ENCODE measurements at regions not wholly inside any gene's neighbourhood (a gene's known extent, or its start where the extent isn't known, plus 50 kb on each side); places are given as distances from the start of the nearest gene placed in this dataset.

DNA sequence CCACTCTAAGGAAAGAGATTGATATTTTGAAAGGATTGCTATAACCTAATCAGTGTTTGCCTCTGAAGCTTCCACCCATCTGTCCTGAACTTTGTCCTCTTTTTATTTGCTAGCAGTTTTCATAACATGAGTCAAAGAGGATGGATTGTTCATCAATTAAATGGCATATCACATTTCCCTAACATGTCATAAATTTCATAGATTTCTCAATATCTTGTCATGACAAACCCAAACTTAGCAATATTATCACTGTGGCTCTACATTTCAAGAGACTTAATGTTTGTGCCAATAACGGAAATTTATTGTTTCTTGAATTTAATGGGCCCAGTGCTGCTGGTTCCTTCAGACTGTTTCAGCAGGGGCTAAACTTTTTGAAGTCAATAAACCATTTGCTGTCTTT lies 330.3 kb downstream of the CAAP1 start:
- no peak for DNase-seq (ENCODE audit: low spot score)
- no peak for ATAC-seq
- H3K27ac Mint-ChIP-seq: no peak overlapping the region
- H3K36me3 Mint-ChIP-seq: no peaks in the 10 kb centered on the region
- no peaks in the 10 kb centered on the region for H3K4me1 Mint-ChIP-seq
- TF ChIP-seq, protein P1, sequence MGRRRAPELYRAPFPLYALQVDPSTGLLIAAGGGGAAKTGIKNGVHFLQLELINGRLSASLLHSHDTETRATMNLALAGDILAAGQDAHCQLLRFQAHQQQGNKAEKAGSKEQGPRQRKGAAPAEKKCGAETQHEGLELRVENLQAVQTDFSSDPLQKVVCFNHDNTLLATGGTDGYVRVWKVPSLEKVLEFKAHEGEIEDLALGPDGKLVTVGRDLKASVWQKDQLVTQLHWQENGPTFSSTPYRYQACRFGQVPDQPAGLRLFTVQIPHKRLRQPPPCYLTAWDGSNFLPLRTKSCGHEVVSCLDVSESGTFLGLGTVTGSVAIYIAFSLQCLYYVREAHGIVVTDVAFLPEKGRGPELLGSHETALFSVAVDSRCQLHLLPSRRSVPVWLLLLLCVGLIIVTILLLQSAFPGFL (CRISPR knock-in tag; IDR thresholded peaks at IDR 0.05; ENCODE audit: borderline replicate concordance): no peak
- TF ChIP-seq GABPB1 (CRISPR knock-in tag; IDR thresholded peaks at IDR 0.05): no peak
- POLR2A ChIA-PET: no interaction called here
- CTCF ChIA-PET: interaction anchor here (1.0 kb wide), 1 partner anchor 52 kb away, joined by 3 read pairs; no protein-coding TSS in a partner anchor
- peaks cover 23% of the 10 kb centered on the region for H3K9me3 Mint-ChIP-seq
- no peak overlapping the region for H3K4me3 Mint-ChIP-seq
- H3K27me3 Mint-ChIP-seq (ENCODE audit: low read depth): no peaks in the 10 kb centered on the region

DNA sequence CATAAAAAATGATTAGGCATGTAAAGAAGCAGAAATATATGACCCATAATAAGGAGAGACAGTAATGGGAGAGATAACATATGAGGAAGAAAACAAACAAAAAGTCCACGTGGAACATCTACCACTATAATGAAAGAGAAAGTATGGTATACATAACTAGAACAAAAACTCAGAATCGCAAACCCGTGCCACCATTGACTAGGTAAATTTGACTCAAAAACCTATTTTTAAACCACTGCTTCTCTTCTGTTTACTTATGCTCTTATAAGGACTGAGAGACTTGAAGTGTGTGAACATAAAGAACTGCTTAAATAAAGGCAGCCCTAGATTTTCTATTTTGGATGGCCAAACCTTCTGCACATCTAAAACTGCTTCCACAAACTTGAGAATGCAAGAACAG lies 330.7 kb downstream of the CAAP1 start:
- H3K4me3 Mint-ChIP-seq: no peak overlapping the region
- no peak overlapping the region for H3K27ac Mint-ChIP-seq
- TF ChIP-seq, protein P2, sequence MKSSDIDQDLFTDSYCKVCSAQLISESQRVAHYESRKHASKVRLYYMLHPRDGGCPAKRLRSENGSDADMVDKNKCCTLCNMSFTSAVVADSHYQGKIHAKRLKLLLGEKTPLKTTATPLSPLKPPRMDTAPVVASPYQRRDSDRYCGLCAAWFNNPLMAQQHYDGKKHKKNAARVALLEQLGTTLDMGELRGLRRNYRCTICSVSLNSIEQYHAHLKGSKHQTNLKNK (CRISPR knock-in tag; IDR thresholded peaks at IDR 0.05): no peak
- TF ChIP-seq, protein P3, sequence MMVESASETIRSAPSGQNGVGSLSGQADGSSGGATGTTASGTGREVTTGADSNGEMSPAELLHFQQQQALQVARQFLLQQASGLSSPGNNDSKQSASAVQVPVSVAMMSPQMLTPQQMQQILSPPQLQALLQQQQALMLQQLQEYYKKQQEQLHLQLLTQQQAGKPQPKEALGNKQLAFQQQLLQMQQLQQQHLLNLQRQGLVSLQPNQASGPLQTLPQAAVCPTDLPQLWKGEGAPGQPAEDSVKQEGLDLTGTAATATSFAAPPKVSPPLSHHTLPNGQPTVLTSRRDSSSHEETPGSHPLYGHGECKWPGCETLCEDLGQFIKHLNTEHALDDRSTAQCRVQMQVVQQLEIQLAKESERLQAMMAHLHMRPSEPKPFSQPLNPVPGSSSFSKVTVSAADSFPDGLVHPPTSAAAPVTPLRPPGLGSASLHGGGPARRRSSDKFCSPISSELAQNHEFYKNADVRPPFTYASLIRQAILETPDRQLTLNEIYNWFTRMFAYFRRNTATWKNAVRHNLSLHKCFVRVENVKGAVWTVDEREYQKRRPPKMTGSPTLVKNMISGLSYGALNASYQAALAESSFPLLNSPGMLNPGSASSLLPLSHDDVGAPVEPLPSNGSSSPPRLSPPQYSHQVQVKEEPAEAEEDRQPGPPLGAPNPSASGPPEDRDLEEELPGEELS (CRISPR knock-in tag; IDR thresholded peaks at IDR 0.05): no peak
- TF ChIP-seq ELF4 (CRISPR knock-in tag; IDR thresholded peaks at IDR 0.05; ENCODE audit: low read depth): no peak
- TF ChIP-seq, protein P4, sequence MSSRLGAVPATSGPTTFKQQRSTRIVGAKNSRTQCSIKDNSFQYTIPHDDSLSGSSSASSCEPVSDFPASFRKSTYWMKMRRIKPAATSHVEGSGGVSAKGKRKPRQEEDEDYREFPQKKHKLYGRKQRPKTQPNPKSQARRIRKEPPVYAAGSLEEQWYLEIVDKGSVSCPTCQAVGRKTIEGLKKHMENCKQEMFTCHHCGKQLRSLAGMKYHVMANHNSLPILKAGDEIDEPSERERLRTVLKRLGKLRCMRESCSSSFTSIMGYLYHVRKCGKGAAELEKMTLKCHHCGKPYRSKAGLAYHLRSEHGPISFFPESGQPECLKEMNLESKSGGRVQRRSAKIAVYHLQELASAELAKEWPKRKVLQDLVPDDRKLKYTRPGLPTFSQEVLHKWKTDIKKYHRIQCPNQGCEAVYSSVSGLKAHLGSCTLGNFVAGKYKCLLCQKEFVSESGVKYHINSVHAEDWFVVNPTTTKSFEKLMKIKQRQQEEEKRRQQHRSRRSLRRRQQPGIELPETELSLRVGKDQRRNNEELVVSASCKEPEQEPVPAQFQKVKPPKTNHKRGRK (CRISPR knock-in tag; IDR thresholded peaks at IDR 0.05; ENCODE audit: borderline replicate concordance): no peak
- TF ChIP-seq, protein P5, sequence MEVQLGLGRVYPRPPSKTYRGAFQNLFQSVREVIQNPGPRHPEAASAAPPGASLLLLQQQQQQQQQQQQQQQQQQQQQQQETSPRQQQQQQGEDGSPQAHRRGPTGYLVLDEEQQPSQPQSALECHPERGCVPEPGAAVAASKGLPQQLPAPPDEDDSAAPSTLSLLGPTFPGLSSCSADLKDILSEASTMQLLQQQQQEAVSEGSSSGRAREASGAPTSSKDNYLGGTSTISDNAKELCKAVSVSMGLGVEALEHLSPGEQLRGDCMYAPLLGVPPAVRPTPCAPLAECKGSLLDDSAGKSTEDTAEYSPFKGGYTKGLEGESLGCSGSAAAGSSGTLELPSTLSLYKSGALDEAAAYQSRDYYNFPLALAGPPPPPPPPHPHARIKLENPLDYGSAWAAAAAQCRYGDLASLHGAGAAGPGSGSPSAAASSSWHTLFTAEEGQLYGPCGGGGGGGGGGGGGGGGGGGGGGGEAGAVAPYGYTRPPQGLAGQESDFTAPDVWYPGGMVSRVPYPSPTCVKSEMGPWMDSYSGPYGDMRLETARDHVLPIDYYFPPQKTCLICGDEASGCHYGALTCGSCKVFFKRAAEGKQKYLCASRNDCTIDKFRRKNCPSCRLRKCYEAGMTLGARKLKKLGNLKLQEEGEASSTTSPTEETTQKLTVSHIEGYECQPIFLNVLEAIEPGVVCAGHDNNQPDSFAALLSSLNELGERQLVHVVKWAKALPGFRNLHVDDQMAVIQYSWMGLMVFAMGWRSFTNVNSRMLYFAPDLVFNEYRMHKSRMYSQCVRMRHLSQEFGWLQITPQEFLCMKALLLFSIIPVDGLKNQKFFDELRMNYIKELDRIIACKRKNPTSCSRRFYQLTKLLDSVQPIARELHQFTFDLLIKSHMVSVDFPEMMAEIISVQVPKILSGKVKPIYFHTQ (CRISPR knock-in tag; IDR thresholded peaks at IDR 0.05): no peak
- TF ChIP-seq, protein P6, sequence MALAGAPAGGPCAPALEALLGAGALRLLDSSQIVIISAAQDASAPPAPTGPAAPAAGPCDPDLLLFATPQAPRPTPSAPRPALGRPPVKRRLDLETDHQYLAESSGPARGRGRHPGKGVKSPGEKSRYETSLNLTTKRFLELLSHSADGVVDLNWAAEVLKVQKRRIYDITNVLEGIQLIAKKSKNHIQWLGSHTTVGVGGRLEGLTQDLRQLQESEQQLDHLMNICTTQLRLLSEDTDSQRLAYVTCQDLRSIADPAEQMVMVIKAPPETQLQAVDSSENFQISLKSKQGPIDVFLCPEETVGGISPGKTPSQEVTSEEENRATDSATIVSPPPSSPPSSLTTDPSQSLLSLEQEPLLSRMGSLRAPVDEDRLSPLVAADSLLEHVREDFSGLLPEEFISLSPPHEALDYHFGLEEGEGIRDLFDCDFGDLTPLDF (CRISPR knock-in tag; IDR thresholded peaks at IDR 0.05): no peak
- TF ChIP-seq, protein P1 (CRISPR knock-in tag; IDR thresholded peaks at IDR 0.05; ENCODE audit: borderline replicate concordance): no peak
- no peak for TF ChIP-seq ZNF423 (CRISPR knock-in tag; IDR thresholded peaks at IDR 0.05)
- TF ChIP-seq, protein P7, sequence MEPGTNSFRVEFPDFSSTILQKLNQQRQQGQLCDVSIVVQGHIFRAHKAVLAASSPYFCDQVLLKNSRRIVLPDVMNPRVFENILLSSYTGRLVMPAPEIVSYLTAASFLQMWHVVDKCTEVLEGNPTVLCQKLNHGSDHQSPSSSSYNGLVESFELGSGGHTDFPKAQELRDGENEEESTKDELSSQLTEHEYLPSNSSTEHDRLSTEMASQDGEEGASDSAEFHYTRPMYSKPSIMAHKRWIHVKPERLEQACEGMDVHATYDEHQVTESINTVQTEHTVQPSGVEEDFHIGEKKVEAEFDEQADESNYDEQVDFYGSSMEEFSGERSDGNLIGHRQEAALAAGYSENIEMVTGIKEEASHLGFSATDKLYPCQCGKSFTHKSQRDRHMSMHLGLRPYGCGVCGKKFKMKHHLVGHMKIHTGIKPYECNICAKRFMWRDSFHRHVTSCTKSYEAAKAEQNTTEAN (CRISPR knock-in tag; IDR thresholded peaks at IDR 0.05): no peak
- TF ChIP-seq, protein P8, sequence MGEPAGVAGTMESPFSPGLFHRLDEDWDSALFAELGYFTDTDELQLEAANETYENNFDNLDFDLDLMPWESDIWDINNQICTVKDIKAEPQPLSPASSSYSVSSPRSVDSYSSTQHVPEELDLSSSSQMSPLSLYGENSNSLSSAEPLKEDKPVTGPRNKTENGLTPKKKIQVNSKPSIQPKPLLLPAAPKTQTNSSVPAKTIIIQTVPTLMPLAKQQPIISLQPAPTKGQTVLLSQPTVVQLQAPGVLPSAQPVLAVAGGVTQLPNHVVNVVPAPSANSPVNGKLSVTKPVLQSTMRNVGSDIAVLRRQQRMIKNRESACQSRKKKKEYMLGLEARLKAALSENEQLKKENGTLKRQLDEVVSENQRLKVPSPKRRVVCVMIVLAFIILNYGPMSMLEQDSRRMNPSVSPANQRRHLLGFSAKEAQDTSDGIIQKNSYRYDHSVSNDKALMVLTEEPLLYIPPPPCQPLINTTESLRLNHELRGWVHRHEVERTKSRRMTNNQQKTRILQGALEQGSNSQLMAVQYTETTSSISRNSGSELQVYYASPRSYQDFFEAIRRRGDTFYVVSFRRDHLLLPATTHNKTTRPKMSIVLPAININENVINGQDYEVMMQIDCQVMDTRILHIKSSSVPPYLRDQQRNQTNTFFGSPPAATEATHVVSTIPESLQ (CRISPR knock-in tag; IDR thresholded peaks at IDR 0.05): no peak
- TF ChIP-seq TCF7 (CRISPR knock-in tag; IDR thresholded peaks at IDR 0.05; ENCODE audit: low read depth): no peak
- no peak for TF ChIP-seq ZNF396 (CRISPR knock-in tag; IDR thresholded peaks at IDR 0.05; ENCODE audit: borderline replicate concordance)
- no peak for TF ChIP-seq JUN (CRISPR knock-in tag; IDR thresholded peaks at IDR 0.05)
- TF ChIP-seq ZNF219 (CRISPR knock-in tag; IDR thresholded peaks at IDR 0.05; ENCODE audit: borderline replicate concordance): no peak
- ATAC-seq (no peak), DNase-seq (ENCODE audit: low spot score) (no peak)
- H3K4me1 Mint-ChIP-seq: no peaks in the 10 kb centered on the region
- ChIA-PET POLR2A (no interaction called here), CTCF (no interaction called here)
- no peaks in the 10 kb centered on the region for H3K36me3 Mint-ChIP-seq
- no peaks in the 10 kb centered on the region for H3K27me3 Mint-ChIP-seq (ENCODE audit: low read depth)
- H3K9me3 Mint-ChIP-seq: peaks cover 23% of the 10 kb centered on the region
